WTC11 (cell line): ENCODE measurements at regions not wholly inside any gene's neighbourhood (a gene's known extent, or its start where the extent isn't known, plus 50 kb on each side); places are given as distances from the start of the nearest gene placed in this dataset.

ENCODE experiments used
- ATAC-seq: fragments of 200-7000 bp; cut with Tn5 transposase; 2 replicates; pipeline ENCODE4 v1.10.0; 2021; ENCODE audit warnings: mild to moderate bottlenecking, moderate library complexity
- CTCF ChIA-PET: fragments of 300-600 bp; sonication (Branson Sonifier 250); formaldehyde crosslinking; loops from one replicate; lab custom pipeline; 2021; ENCODE audit warnings: antibody characterized with exemption; lab: Charles Lee
- POLR2A ChIA-PET: fragments of 350-600 bp; sonication (Branson Sonifier 250); formaldehyde crosslinking; loops from one replicate; lab custom pipeline; 2021; ENCODE audit warnings: antibody characterized with exemption; lab: Charles Lee
- DNase-seq: peaks from one replicate; pipeline ENCODE4 v3.0.0; 2021; ENCODE audit warnings: low spot score
- H3K27ac Mint-ChIP-seq: 2 replicates; pipeline ENCODE4 v1.8.0; 2021; ENCODE audit warnings: mixed read lengths
- H3K27me3 Mint-ChIP-seq: 2 replicates; pipeline ENCODE4 v1.8.0; 2021; ENCODE audit warnings: low read depth, mild to moderate bottlenecking, moderate library complexity, mixed read lengths
- H3K36me3 Mint-ChIP-seq: 2 replicates; pipeline ENCODE4 v1.8.0; 2021; ENCODE audit warnings: mixed read lengths
- H3K4me1 Mint-ChIP-seq: 2 replicates; pipeline ENCODE4 v1.8.0; 2022; ENCODE audit warnings: mixed read lengths
- H3K4me3 Mint-ChIP-seq: 2 replicates; pipeline ENCODE4 v1.8.0; 2021; ENCODE audit warnings: mild to moderate bottlenecking, moderate library complexity, mixed read lengths
- H3K9me3 Mint-ChIP-seq: 2 replicates; pipeline ENCODE4 v1.8.0; 2021; ENCODE audit warnings: mixed read lengths
- AFF4 ChIP-seq: sonication (generic); formaldehyde crosslinking; IDR thresholded peaks from 2 replicates; pipeline ENCODE4 v1.8.1; 2023; ENCODE audit warnings: mild to moderate bottlenecking, missing genetic modification reagents, borderline replicate concordance
- ATF2 ChIP-seq: sonication (generic); formaldehyde crosslinking; IDR thresholded peaks from 2 replicates; pipeline ENCODE4 v1.8.1; 2022; ENCODE audit warnings: low read depth, missing genetic modification reagents, borderline replicate concordance
- CREM ChIP-seq: sonication (generic); formaldehyde crosslinking; IDR thresholded peaks from 2 replicates; pipeline ENCODE4 v1.8.1; 2022; ENCODE audit warnings: mild to moderate bottlenecking, missing genetic modification reagents, moderate library complexity
- CTCF ChIP-seq: fragments of 200-600 bp; IDR thresholded peaks from 2 replicates; pipeline ENCODE4 v1.8.0; 2022; ENCODE audit warnings: antibody characterized with exemption
- E2F5 ChIP-seq: sonication (generic); formaldehyde crosslinking; IDR thresholded peaks from 2 replicates; pipeline ENCODE4 v1.8.1; 2022; ENCODE audit warnings: mild to moderate bottlenecking, moderate library complexity, missing genetic modification reagents
- EMX1 ChIP-seq: fragments of 250-450 bp; sonication (Bioruptor Pico); IDR thresholded peaks from 2 replicates; pipeline ENCODE4 v1.8.0; 2021; ENCODE audit warnings: mild to moderate bottlenecking
- FOXJ3 ChIP-seq: sonication (generic); formaldehyde crosslinking; IDR thresholded peaks from 2 replicates; pipeline ENCODE4 v1.9.0; 2021; ENCODE audit warnings: missing genetic modification reagents, mild to moderate bottlenecking, borderline replicate concordance
- FOXK1 ChIP-seq: sonication (generic); formaldehyde crosslinking; IDR thresholded peaks from 2 replicates; pipeline ENCODE4 v1.8.0; 2022; ENCODE audit warnings: mild to moderate bottlenecking, moderate library complexity, missing genetic modification reagents
- GABPB1 ChIP-seq: sonication (generic); formaldehyde crosslinking; IDR thresholded peaks from 2 replicates; pipeline ENCODE4 v1.8.1; 2023; ENCODE audit warnings: mild to moderate bottlenecking, missing genetic modification reagents
- MAX ChIP-seq: sonication (generic); formaldehyde crosslinking; IDR thresholded peaks from 2 replicates; pipeline ENCODE4 v1.8.0; 2022; ENCODE audit warnings: mild to moderate bottlenecking, missing genetic modification reagents
- MLX ChIP-seq: sonication (generic); formaldehyde crosslinking; IDR thresholded peaks from 2 replicates; pipeline ENCODE4 v1.8.1; 2023; ENCODE audit warnings: mild to moderate bottlenecking, missing genetic modification reagents, moderate library complexity
- MYBL2 ChIP-seq: sonication (generic); formaldehyde crosslinking; IDR thresholded peaks from 2 replicates; pipeline ENCODE4 v1.8.1; 2023; ENCODE audit warnings: mild to moderate bottlenecking, moderate library complexity, missing genetic modification reagents
- NR2C2 ChIP-seq: sonication (generic); formaldehyde crosslinking; IDR thresholded peaks from 2 replicates; pipeline ENCODE4 v1.8.0; 2022; ENCODE audit warnings: mild to moderate bottlenecking, missing genetic modification reagents
- NR3C1 ChIP-seq: sonication (generic); formaldehyde crosslinking; conservative IDR thresholded peaks from 2 replicates; pipeline ENCODE4 v1.8.1; 2023; ENCODE audit warnings: low read depth, mild to moderate bottlenecking, missing genetic modification reagents
- OVOL2 ChIP-seq: fragments of 250-450 bp; sonication (Bioruptor Pico); IDR thresholded peaks from 2 replicates; pipeline ENCODE4 v1.9.0; 2021; ENCODE audit warnings: mild to moderate bottlenecking, borderline replicate concordance
- TP53 ChIP-seq: sonication (generic); formaldehyde crosslinking; IDR thresholded peaks from 2 replicates; pipeline ENCODE4 v1.8.1; 2023; ENCODE audit warnings: mild to moderate bottlenecking, missing genetic modification reagents
- USF1 ChIP-seq: sonication (generic); formaldehyde crosslinking; IDR thresholded peaks from 2 replicates; pipeline ENCODE4 v1.8.0; 2022; ENCODE audit warnings: mild to moderate bottlenecking, missing genetic modification reagents
- ZBTB21 ChIP-seq: sonication (generic); formaldehyde crosslinking; IDR thresholded peaks from 2 replicates; pipeline ENCODE4 v1.8.1; 2023; ENCODE audit warnings: mild to moderate bottlenecking, missing genetic modification reagents, borderline replicate concordance
- ZNF138 ChIP-seq: sonication (generic); formaldehyde crosslinking; conservative IDR thresholded peaks from 2 replicates; pipeline ENCODE4 v1.8.1; 2022; ENCODE audit warnings: mild to moderate bottlenecking, moderate library complexity, missing genetic modification reagents
- ZNF219 ChIP-seq: sonication (generic); formaldehyde crosslinking; IDR thresholded peaks from 2 replicates; pipeline ENCODE4 v1.8.0; 2023; ENCODE audit warnings: missing genetic modification reagents, mild to moderate bottlenecking, borderline replicate concordance
- ZSCAN18 ChIP-seq: fragments of 250-450 bp; sonication (Bioruptor Pico); IDR thresholded peaks from 2 replicates; pipeline ENCODE4 v2.1.2; 2022; ENCODE audit warnings: mild to moderate bottlenecking, moderate library complexity

GRCh38 chr6:168884646-168885086 is 369.0 kb downstream of the THBS2 start (continued):
- no peak for TF ChIP-seq ATF2 (CRISPR knock-in tag)
- TF ChIP-seq CTCF = peak; percentile 83
- 0 out of 2 replicates have a peak, but pooled peaks have one; percentile 56 for TF ChIP-seq MYBL2
- 0 out of 2 replicates have a peak, but pooled peaks have one; percentile 36 for TF ChIP-seq FOXK1 (CRISPR knock-in tag)
- no peak for TF ChIP-seq GABPB1
- TF ChIP-seq ZBTB21 = peak; percentile 79; the same call in 1 of the 2 replicates
- 0 out of 2 replicates have a peak, but pooled peaks have one; percentile 66 for TF ChIP-seq AFF4
- no peak for TF ChIP-seq ZSCAN18
- peak; percentile 56; the same call in 1 of the 2 replicates for TF ChIP-seq E2F5 (CRISPR knock-in tag)
- no peak for TF ChIP-seq EMX1 (CRISPR knock-in tag)
- peak; percentile 73; the same call in 1 of the 2 replicates for TF ChIP-seq NR3C1
- TF ChIP-seq NR2C2 (CRISPR knock-in tag) = no peak

GRCh38 chr6:168884050-168884645 is 369.5 kb downstream of the THBS2 start:
- ATAC-seq (peak; percentile 25; the same call in 1 of the 2 replicates), DNase-seq (no peak)
- Mint-ChIP-seq H3K27me3 (peaks cover 17% of the 10 kb centered on the region), H3K4me1 (peaks cover 7% of the 10 kb centered on the region), H3K4me3 (no peak overlapping the region; the same call in 1 of the 2 replicates), H3K9me3 (no peaks in the 10 kb centered on the region), H3K27ac (no peak overlapping the region), H3K36me3 (no peaks in the 10 kb centered on the region)
- ChIA-PET CTCF (no interaction called here), POLR2A (no interaction called here)
- TF ChIP-seq MAX (CRISPR knock-in tag) (no peak), TP53 (no peak), ZBTB21 (no peak), ZNF219 (CRISPR knock-in tag) (no peak), CREM (CRISPR knock-in tag) (no peak), OVOL2 (CRISPR knock-in tag) (no peak), MLX (no peak), USF1 (CRISPR knock-in tag) (no peak), ZNF138 (CRISPR knock-in tag) (no peak), AFF4 (no peak), MYBL2 (no peak), FOXJ3 (no peak)
